HEK293 (cell line): ENCODE measurements at regions not wholly inside any gene's neighbourhood (a gene's known extent, or its start where the extent isn't known, plus 50 kb on each side); places are given as distances from the start of the nearest gene placed in this dataset.

Experiments used
- CTCF ChIA-PET: fragments of 350-600 bp; formaldehyde crosslinking; extraction: SDS; loops from one replicate; lab custom pipeline; 2021; ENCODE audit warnings: antibody characterized with exemption; lab: Yijun Ruan, JAX
- POLR2A ChIA-PET: fragments of 300-600 bp; formaldehyde crosslinking; extraction: SDS; loops from one replicate; lab custom pipeline; 2020; ENCODE audit warnings: antibody characterized with exemption, inconsistent platforms; lab: Yijun Ruan, JAX
- H3K27ac ChIP-seq: fragments of 200-500 bp; sonication (Bioruptor generic); 2 replicates; pipeline ENCODE4 v1.5.1; 2014; ENCODE audit warnings: low read depth, low read length, control low read depth, inconsistent platforms; ENCODE audit errors: extremely low read depth
- H3K36me3 ChIP-seq, 2 experiments: fragments of 200-500 bp in 1 of 2; sonication (Bioruptor generic) in 1 of 2; 1 replicate in 1 of 2; 2 replicates in 1 of 2; pipeline ENCODE4 v1.5.1; 2014 to 2017; ENCODE audit warnings: inconsistent platforms in 2 of 2, low read length in 2 of 2; ENCODE audit not compliant: control insufficient read depth in 2 of 2, insufficient read depth in 1 of 2
- H3K4me1 ChIP-seq: fragments of 200-500 bp; sonication (Bioruptor generic); 2 replicates; pipeline ENCODE4 v1.5.1; 2014; ENCODE audit warnings: mild to moderate bottlenecking, low read length, inconsistent platforms; ENCODE audit not compliant: control insufficient read depth, insufficient read depth
- H3K4me3 ChIP-seq: 2 replicates; pipeline ENCODE4 v1.5.1; 2011; ENCODE audit warnings: low read depth, mild to moderate bottlenecking, control low read depth, low read length, moderate library complexity
- H3K9me3 ChIP-seq: fragments of 200-500 bp; sonication (Bioruptor generic); 2 replicates; pipeline ENCODE4 v1.5.1; 2014; ENCODE audit warnings: low read depth, low read length, inconsistent platforms; ENCODE audit not compliant: control insufficient read depth, insufficient read depth
- AEBP2 ChIP-seq: fragments of 450-650 bp; formaldehyde crosslinking; IDR thresholded peaks from 2 replicates; pipeline ENCODE4 v1.5.1; 2016; ENCODE audit warnings: missing biosample characterization, missing genetic modification characterization, borderline replicate concordance
- BCL11A ChIP-seq: fragments of 450-650 bp; formaldehyde crosslinking; IDR thresholded peaks from 2 replicates; pipeline ENCODE4 v1.5.1; 2016; ENCODE audit warnings: low read depth, missing biosample characterization, missing genetic modification characterization
- GLI4 ChIP-seq: fragments of 450-650 bp; formaldehyde crosslinking; IDR thresholded peaks from 2 replicates; pipeline ENCODE4 v1.5.1; 2016; ENCODE audit warnings: missing biosample characterization, missing genetic modification characterization
- HOXD13 ChIP-seq: sonication (generic); formaldehyde crosslinking; IDR thresholded peaks from 2 replicates; pipeline ENCODE4 v1.8.0; 2022; ENCODE audit warnings: missing genetic modification reagents, borderline replicate concordance
- KLF10 ChIP-seq: fragments of 450-650 bp; IDR thresholded peaks from 2 replicates; pipeline ENCODE4 v1.5.1; 2018; ENCODE audit warnings: missing biosample characterization, mild to moderate bottlenecking, missing genetic modification characterization
- KLF7 ChIP-seq: fragments of 450-650 bp; formaldehyde crosslinking; IDR thresholded peaks from 2 replicates; pipeline ENCODE4 v1.5.1; 2016; ENCODE audit warnings: missing biosample characterization, missing genetic modification characterization, borderline replicate concordance
- REPIN1 ChIP-seq: fragments of 450-650 bp; formaldehyde crosslinking; IDR thresholded peaks from 2 replicates; pipeline ENCODE4 v1.5.1; 2017; ENCODE audit warnings: missing biosample characterization, missing genetic modification characterization, low read depth
- SALL2 ChIP-seq: fragments of 450-650 bp; formaldehyde crosslinking; IDR thresholded peaks from 2 replicates; pipeline ENCODE4 v1.5.0; 2017; ENCODE audit warnings: missing biosample characterization, mild to moderate bottlenecking, missing genetic modification characterization, borderline replicate concordance
- SETDB1 ChIP-seq: IDR thresholded peaks from one replicate; pipeline ENCODE4 v1.6.1; 2017; ENCODE audit warnings: mild to moderate bottlenecking, low read length, moderate library complexity, mixed read lengths; ENCODE audit not compliant: insufficient read length
- ZNF138 ChIP-seq: fragments of 450-650 bp; formaldehyde crosslinking; IDR thresholded peaks from 2 replicates; pipeline ENCODE4 v1.5.1; 2016; ENCODE audit warnings: missing biosample characterization, missing genetic modification characterization, borderline replicate concordance
- ZNF157 ChIP-seq: fragments of 450-650 bp; formaldehyde crosslinking; IDR thresholded peaks from 2 replicates; pipeline ENCODE4 v1.5.1; 2016; ENCODE audit warnings: missing biosample characterization, missing genetic modification characterization
- ZNF16 ChIP-seq: fragments of 450-650 bp; formaldehyde crosslinking; IDR thresholded peaks from 2 replicates; pipeline ENCODE4 v1.5.1; 2016; ENCODE audit warnings: low read depth, missing biosample characterization, missing genetic modification characterization
- ZNF223 ChIP-seq: fragments of 450-650 bp; formaldehyde crosslinking; IDR thresholded peaks from 2 replicates; pipeline ENCODE4 v1.5.1; 2016; ENCODE audit warnings: missing biosample characterization, missing genetic modification characterization
- ZNF248 ChIP-seq: fragments of 450-650 bp; formaldehyde crosslinking; IDR thresholded peaks from 2 replicates; pipeline ENCODE4 v1.5.1; 2017; ENCODE audit warnings: missing biosample characterization, missing genetic modification characterization
- ZNF311 ChIP-seq: fragments of 450-650 bp; formaldehyde crosslinking; IDR thresholded peaks from 2 replicates; pipeline ENCODE4 v1.5.1; 2017; ENCODE audit warnings: missing biosample characterization, missing genetic modification characterization, borderline replicate concordance
- ZNF350 ChIP-seq: fragments of 450-650 bp; formaldehyde crosslinking; IDR thresholded peaks from 2 replicates; pipeline ENCODE4 v1.5.0; 2017; ENCODE audit warnings: missing biosample characterization, mild to moderate bottlenecking, missing genetic modification characterization
- ZNF426 ChIP-seq: fragments of 450-650 bp; formaldehyde crosslinking; IDR thresholded peaks from 2 replicates; pipeline ENCODE4 v1.5.1; 2017; ENCODE audit warnings: missing biosample characterization, missing genetic modification characterization, mild to moderate bottlenecking, inconsistent platforms, moderate library complexity
- ZNF48 ChIP-seq: fragments of 450-650 bp; formaldehyde crosslinking; IDR thresholded peaks from 2 replicates; pipeline ENCODE4 v1.5.1; 2016; ENCODE audit warnings: missing biosample characterization, missing genetic modification characterization
- ZNF501 ChIP-seq: fragments of 450-650 bp; formaldehyde crosslinking; IDR thresholded peaks from 2 replicates; pipeline ENCODE4 v1.5.1; 2016; ENCODE audit warnings: missing biosample characterization, missing genetic modification characterization
- ZNF513 ChIP-seq: fragments of 450-650 bp; IDR thresholded peaks from 2 replicates; pipeline ENCODE4 v1.5.1; 2018; ENCODE audit warnings: missing biosample characterization, missing genetic modification characterization
- ZNF530 ChIP-seq: fragments of 450-650 bp; formaldehyde crosslinking; IDR thresholded peaks from 2 replicates; pipeline ENCODE4 v1.5.1; 2016; ENCODE audit warnings: low read depth, missing biosample characterization, missing genetic modification characterization
- ZNF621 ChIP-seq: fragments of 450-650 bp; formaldehyde crosslinking; IDR thresholded peaks from 2 replicates; pipeline ENCODE4 v1.5.1; 2017; ENCODE audit warnings: missing biosample characterization, missing genetic modification characterization
- ZNF623 ChIP-seq: fragments of 450-650 bp; formaldehyde crosslinking; IDR thresholded peaks from 2 replicates; pipeline ENCODE4 v1.5.1; 2016; ENCODE audit warnings: missing biosample characterization, missing genetic modification characterization
- ZNF768 ChIP-seq: fragments of 450-650 bp; formaldehyde crosslinking; IDR thresholded peaks from 2 replicates; pipeline ENCODE4 v1.5.1; 2018; ENCODE audit warnings: missing biosample characterization, mild to moderate bottlenecking, missing genetic modification characterization
- ZSCAN16 ChIP-seq: fragments of 450-650 bp; formaldehyde crosslinking; IDR thresholded peaks from 2 replicates; pipeline ENCODE4 v1.5.1; 2016; ENCODE audit warnings: missing biosample characterization, missing genetic modification characterization
- TF ChIP-seq, protein P1 (sequence below): fragments of 450-650 bp; formaldehyde crosslinking; IDR thresholded peaks from 2 replicates; pipeline ENCODE4 v1.5.1; 2017; ENCODE audit warnings: missing biosample characterization, missing genetic modification characterization

DNA sequence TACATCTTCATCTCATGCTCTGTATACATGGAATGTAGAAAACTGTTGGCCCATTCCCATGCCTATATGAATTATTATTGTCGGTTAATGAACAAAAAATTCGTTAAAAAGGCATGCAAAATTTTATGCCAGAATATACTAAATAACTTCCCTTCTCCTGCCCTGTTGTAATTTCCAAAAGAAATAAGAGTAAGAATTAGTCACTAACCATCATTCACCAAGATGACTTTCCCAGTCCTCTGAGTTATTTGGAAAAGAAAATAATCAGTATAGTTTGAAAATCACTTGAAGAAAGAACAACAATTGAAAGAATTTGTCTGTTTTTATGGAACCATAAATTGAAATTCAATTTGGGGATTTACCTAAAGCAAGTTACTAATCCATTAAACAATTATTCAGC lies 1149.1 kb upstream of the RAG2 start (continued):
- TF ChIP-seq ZNF768 = no peak
- no peak for TF ChIP-seq KLF10 (tag by site-specific recombination)
- TF ChIP-seq, all 188 proteins: peak for 0

- TF ChIP-seq BCL11A (no peak), ZNF16 (no peak), SALL2 (tag by site-specific recombination) (no peak)
- POLR2A ChIA-PET = no interaction called here
- CTCF ChIA-PET = no interaction called here
Measured at GRCh38 chr11:37727371-37727770, 1129.3 kb upstream of the RAG2 start.

GRCh38 chr11:37724315-37724714 lies 1126.3 kb upstream of the RAG2 start:
- H3K9me3 ChIP-seq = no peaks in the 10 kb centered on the region
- POLR2A ChIA-PET = no interaction called here
- no peak overlapping the region for H3K4me3 ChIP-seq
- no peak overlapping the region for H3K27ac ChIP-seq
- CTCF ChIA-PET = no interaction called here
- no peaks in the 10 kb centered on the region for H3K36me3 ChIP-seq
- no peak for TF ChIP-seq AEBP2 (tag by site-specific recombination)
- TF ChIP-seq ZNF223 (tag by site-specific recombination) = no peak
- no peak for TF ChIP-seq ZNF530 (tag by site-specific recombination)
- TF ChIP-seq KLF7 (tag by site-specific recombination) = no peak
- TF ChIP-seq ZNF157 (tag by site-specific recombination) = no peak
- TF ChIP-seq ZNF621 = no peak
- no peak for TF ChIP-seq REPIN1
- H3K4me1 ChIP-seq = no peaks in the 10 kb centered on the region

More at GRCh38 chr11:37727371-37727770, 1129.3 kb upstream of the RAG2 start:
- Histone ChIP-seq H3K4me3 (no peak overlapping the region), H3K36me3 (no peaks in the 10 kb centered on the region), H3K4me1 (no peaks in the 10 kb centered on the region), H3K27ac (no peak overlapping the region), H3K9me3 (no peaks in the 10 kb centered on the region)

DNA sequence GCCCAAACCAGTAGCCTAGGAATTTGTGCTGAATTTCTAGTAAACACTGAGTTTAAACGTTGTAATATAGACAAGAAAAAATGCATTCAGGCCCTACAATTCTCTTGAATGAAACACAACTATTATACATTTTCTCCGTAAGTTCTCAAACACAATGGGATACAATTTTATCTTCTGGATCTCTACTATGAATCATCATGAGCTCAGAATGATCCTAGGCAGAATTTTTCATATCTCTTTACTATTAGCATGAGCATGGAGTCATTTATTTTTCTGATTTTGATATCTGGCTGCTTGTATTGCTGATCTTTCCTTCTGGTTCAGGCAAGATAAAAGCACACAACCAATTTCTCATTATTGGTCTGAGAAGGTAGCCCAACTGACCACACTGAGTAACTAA lies 1123.4 kb upstream of the RAG2 start:
- Histone ChIP-seq H3K9me3 (no peaks in the 10 kb centered on the region), H3K4me3 (no peak overlapping the region), H3K27ac (no peak overlapping the region), H3K4me1 (no peaks in the 10 kb centered on the region), H3K36me3 (no peaks in the 10 kb centered on the region)
- CTCF ChIA-PET = interaction anchor here (0.6 kb wide), 1 partner anchor 25 kb away, joined by 3 read pairs; no protein-coding TSS in a partner anchor
- POLR2A ChIA-PET = no interaction called here
- TF ChIP-seq SETDB1 (no peak), ZNF311 (tag by site-specific recombination) (no peak), GLI4 (tag by site-specific recombination) (no peak), ZNF501 (tag by site-specific recombination) (no peak), ZNF350 (tag by site-specific recombination) (no peak), ZNF138 (tag by site-specific recombination) (no peak), ZNF48 (tag by site-specific recombination) (no peak), BCL11A (no peak), ZNF426 (tag by site-specific recombination) (no peak), KLF10 (tag by site-specific recombination) (no peak), ZNF248 (no peak), HOXD13 (no peak), ZNF623 (tag by site-specific recombination) (no peak), SALL2 (tag by site-specific recombination) (no peak), ZNF513 (no peak), ZSCAN16 (tag by site-specific recombination) (no peak), ZNF530 (tag by site-specific recombination) (no peak)
- TF ChIP-seq, protein P1, sequence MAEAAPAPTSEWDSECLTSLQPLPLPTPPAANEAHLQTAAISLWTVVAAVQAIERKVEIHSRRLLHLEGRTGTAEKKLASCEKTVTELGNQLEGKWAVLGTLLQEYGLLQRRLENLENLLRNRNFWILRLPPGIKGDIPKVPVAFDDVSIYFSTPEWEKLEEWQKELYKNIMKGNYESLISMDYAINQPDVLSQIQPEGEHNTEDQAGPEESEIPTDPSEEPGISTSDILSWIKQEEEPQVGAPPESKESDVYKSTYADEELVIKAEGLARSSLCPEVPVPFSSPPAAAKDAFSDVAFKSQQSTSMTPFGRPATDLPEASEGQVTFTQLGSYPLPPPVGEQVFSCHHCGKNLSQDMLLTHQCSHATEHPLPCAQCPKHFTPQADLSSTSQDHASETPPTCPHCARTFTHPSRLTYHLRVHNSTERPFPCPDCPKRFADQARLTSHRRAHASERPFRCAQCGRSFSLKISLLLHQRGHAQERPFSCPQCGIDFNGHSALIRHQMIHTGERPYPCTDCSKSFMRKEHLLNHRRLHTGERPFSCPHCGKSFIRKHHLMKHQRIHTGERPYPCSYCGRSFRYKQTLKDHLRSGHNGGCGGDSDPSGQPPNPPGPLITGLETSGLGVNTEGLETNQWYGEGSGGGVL (tag by site-specific recombination) = no peak
